NCI-H2029 (cell line): ENCODE measurements at regions not wholly inside any gene's neighbourhood (a gene's known extent, or its start where the extent isn't known, plus 50 kb on each side); places are given as distances from the start of the nearest gene placed in this dataset.

Source experiments
- DNase-seq: peaks from one replicate; lab custom pipeline; 2025; lab: John Stamatoyannopoulos, UW

DNA sequence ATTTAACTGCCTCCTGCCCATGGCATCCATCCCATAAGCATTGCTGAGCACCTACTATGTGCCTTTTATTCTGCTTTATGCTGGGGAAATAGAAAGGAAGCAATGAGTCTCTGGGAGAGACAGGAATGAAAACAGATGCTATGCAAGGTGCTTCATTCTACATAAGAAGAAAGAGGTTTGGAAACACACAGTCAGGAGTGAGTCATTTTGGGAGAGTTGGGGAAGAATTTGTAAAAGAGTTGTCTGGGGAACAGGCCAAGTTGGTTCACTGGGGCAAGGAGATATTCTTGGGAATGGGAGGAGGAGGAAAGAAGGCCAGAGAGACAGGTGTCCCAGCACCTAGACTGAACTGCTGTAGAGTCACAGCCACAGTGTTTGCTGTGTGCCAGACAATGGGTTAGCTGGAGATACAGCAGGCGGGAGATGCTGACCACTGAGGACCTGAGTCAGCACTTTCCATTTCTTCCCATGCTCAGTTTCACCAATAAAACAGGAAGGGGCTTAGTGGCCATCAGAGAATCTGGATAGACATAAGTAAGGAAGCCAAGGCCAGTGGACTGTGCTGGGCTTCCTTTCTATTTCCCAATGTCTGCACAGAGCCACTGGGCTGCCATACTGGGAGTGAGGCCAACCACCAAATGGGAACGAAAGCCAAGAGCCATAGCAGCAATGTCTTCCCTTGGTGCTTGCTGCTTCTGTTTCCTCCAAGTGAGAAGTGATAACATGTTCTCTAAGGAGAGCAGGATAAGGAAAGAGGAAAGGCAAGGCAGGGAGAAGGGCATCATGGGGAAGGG lies 187.7 kb upstream of the USP24 start:
- no peak for DNase-seq

DNA sequence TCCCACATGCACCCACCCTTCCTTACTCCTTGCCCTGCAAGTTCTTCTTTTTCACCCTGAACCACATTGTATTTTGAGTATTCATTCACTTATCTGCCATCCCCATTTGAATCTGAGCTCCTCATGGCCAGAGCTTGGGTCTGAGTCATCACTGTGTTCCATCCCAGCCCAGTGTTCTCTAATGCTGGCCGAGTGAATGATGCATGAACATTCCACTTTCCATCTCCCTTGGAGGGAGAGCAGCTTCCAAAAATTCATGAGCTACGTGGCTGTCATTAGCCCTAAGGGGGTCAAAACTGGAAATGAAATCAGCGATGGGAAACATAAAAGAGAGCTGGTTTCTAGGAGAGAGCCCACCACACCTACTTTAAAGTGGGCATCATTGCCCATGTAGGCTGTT lies 187.0 kb upstream of the USP24 start:
- no peak for DNase-seq

DNA sequence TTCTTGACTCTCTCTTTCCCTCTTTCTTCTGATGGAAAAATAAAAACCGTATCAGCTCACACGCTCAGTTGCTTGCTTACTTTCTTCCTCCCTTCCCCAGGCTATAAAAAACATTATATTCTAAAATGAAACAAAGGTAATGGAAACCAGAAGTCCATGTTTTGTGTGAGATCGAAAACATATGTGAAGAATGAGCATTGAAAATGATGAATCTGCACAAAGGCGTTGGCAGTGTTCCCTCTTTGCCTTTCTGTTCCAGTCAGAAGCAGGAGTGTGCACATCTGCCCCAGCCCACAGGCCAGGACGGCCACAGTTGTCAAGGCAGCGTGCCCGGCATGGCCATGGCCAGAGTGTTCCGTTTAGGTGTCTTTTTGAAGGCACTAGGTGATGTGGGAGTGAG lies 185.3 kb upstream of the USP24 start:
- DNase-seq = no peak

DNA sequence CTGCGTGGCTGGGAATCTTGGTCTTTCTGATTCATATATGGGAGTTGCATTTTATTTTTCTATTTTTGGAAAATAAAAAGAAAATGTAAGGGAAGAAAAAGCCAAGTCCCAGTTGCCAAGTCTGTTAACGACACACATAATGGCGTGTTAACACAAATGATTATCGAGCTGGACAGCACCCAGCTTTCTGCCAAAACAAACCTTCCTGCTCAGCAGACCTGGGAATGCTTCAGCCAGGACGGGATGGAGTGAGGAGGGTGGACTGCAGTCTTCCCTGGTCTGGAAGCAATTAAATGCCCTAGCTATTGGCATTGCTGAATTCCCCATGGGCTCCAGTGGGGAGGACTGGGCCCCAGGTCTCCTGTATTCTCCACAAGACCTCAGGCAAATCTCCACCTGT lies 184.2 kb upstream of the USP24 start:
- no peak for DNase-seq

DNA sequence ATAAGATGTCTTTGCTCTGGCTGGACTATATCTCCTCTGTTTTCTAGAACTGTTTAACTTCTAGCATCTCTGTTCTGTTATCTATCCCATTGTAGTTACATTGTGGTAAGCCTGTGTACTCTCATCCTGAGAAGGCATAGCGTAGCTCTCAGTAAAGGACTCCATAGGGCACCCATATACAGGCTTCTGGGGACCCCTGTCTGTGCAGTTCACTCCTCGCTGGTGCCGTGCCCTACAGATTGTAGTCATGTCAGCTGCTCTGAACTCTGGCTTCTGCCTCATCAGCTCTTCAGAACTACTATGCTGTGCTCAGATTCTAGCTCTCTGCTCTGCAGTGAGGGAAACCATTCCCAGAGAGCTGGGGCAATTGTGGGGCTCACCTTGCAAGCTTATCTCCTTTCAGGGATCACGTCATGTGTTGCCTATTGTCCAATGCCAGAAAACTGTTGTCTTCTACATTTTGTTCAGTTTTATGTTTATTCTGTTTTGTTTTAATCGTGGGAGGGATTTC lies 181.3 kb upstream of the USP24 start:
- no peak for DNase-seq

DNA sequence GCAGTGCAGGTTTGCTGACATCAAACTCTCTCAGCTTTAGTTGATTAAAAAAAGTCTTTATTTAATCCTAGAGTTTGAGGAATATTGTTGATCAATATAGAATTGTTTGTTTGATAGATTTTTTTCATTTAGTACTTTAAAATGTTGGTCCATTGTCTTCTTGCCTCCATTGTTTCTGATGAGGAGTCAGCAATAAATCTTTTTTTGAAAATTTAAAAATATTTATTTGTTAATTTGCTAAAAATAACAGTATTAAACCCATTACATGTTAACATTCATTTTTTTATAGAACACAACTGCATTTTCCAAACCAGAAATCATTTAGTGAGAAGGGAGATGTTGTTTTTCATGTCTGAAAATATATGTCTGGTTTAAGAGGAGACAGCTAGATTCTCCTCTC lies 173.8 kb upstream of the USP24 start:
- no peak for DNase-seq

DNA sequence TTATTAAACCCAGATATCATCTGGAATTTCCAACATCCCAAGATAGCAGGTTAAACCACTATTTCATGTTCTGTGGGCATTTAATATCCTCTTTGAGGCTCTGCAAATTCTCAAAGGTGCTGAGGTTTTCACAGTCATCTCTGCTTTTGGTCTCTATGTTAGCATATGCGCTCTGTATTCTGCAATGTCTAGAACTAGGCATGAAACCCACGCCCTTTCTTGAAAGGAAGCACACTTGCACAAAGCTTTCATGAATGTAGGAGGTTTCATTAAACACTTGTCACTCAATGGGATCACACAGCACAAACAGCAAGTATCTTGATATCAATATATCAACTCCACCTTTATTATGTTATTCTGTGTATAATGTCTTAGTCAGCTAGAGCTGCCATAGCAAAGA lies 172.0 kb upstream of the USP24 start:
- DNase-seq = no peak

DNA sequence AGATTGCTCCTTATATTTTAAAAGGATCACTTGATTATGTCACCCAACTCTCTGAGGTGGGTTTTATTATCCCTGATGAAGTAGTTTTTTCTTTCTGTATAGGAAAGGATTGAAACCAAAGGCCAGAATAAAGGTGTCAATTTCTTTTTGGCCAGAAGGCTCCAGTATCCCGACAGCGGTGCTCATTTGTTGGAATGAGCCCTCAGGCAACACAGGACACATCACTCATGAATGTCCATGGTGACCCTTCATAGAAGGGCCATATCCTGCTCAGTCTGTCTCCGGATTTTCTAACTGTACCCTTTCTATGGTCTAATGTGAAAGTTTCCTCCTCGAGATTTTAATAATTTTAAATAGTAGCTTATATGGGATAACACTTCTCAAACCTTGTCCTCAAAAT lies 171.3 kb upstream of the USP24 start:
- DNase-seq = no peak

DNA sequence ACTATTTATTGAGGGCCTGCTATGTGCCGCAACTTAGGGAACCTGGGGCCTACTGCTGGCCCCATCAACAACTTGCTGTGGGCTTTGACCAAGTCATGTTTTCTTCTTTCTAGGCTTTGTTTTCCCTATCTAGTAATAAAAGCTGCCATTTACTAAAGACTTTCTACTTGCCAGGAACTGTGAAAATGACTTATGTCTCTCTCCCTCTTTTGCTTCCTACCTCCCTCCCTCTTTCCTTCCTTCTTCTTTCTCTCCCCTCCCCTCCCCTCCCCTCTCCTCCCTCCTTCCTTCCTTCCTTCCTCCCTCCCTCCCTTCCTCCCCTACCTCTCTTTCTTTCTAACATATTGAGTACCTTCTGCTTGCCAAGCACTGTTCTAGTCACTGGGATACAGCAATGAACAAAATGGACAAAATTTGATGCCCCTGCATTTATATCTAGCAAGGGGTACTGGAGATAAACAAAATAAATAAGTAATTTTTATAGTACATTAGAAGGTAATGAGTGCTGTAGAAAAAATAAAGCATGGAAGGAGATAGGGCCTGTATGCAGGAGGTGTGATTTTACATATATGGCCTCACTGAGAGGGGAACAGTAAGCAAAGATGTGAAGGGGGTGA lies 170.3 kb upstream of the USP24 start:
- no peak for DNase-seq

DNA sequence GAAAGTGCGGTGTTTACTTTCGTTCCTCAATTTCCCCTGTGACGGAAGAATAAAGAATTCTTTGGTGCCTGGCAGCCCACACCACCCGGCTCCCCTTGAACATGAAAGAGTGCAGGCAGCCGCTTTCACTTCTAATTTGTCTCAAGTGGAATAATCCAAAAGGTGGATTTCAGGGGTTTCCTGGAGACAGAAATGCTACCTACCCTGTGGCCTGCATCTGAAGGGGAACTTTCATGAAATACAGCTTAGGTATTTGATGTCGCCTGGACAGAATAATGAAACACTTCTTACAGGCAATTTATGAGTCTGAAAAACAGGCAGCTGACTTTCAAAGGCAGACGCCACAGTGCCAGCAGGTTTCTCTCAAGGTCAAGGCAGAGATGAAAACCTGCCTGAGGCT lies 169.5 kb upstream of the USP24 start:
- DNase-seq = no peak

DNA sequence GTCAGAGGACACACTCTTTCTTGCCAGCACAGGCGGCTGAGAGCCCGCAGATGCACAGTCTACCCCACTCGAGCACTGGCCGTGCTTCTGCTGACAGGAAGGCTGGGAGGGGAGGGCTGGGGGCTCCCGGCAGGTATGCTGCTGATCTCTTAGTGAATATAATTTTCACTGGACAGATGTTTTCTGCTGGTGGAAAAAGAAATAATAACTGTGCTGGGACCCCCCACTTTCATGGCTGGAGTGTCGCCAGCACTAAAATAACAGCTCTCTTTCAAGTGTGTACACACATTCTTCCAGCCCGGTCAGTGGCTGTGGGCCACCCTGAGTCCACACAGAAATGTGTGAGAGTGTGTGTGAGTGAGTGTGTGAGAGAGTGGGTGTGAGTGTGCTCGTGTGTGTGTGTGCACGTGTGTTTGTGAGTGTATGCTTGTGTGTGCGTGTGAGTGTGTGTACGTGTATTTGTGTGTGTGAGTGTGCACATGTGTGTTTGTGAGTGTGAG lies 167.7 kb upstream of the USP24 start:
- DNase-seq = no peak

DNA sequence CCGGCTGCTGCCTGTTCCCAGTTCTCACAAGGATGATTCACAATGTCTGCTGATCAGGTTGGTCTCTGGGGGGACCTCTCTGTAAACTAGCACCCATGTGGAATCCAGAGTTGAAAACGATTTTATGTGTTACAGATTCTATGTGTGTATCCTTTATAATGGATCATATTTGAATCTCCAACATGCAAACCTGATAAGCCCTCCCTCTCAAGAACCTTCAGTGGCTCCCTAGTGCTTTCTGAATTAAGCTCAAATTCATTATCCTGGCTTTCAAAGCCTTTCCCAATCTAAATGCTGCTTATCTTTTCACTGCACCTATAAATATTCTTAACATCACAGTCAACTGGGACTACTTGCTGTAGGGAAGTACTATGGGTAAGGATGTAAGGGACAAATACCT lies 166.8 kb upstream of the USP24 start:
- no peak for DNase-seq

DNA sequence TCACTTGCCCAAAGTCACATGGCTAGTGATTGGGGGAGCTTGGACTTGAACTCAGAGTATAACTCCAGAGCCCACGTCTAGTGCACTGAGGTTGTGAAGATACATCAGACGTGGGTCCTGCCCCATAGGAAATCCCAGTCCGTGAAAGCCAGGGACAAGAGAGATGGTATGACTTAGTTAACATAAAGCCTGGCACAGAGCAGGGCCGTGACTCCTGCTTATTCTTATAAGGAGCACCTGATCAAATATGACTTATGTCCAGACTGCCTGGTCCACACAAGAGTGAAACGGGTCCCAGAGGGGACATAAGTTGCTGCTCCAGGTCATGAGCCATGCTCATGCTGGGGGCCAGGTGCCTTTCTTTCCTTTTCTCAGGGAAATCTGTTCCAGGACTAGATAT lies 166.3 kb upstream of the USP24 start:
- DNase-seq = no peak

DNA sequence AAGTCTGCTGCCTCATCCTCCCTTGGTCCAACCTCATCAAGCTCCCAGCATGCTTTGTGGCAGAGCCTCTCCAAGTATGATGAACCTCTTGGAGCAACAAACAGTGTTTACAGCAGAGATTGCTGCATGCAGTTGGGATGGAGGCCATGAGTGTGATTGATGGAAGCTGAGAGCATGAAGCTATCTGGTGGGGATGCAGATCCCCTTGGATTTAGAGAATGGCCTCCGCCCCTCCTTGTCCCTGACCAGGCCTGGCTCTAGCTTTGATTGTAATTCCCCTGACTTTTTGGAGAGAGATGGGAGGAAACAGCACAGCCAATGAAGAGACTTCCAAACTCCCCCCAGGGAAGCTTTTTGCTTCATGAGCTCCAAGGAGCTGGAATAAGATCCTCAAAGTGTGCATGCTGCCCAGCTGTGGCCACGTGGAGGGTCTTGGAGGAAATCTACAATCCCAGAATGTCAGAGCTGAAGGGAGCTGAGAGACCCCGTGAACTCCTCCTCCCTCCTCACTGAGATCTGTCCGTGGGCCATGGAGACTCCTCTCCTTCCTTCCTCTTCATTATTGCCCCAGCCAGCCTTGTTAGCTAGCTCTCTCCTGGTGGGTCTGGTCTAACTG lies 165.3 kb upstream of the USP24 start:
- no peak for DNase-seq

DNA sequence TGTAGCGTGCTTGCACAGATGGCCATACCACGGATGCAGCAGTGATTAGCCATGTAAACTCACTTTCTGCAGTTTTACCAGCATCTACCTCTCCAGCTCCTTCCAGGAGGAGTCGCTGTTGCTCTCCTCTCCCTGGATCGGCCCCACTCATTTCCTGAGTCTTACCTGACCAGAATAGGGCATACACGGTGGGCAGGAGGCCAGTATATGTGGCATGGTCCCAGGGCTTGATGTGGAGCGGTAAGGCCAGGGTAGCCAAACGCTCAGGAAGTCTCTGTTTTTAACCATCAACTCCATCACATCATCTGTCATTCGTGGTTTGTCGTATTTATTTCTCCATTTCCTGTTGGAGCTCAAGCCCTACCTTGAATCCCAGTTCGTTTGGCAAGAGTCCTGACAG lies 163.4 kb upstream of the USP24 start:
- peak; percentile 90 for DNase-seq

DNA sequence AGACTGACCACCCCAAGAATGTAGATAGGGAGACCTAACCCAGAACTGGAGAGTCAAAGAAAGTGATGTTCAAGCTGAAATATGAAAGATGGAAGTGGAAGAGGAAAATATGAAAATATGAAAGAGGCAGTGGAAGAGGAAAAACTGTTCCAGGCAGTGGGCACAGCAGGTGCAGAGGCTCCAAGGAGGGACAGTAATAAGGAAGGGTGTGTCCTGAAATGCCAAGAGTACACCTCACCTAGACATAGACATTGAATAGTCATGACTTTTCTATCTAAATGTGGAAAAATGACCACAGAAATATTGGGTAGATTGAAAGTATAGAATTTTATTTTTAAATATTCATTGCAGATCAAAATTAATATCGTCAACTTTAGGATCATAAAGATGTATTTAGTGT lies 161.7 kb upstream of the USP24 start:
- DNase-seq = no peak

DNA sequence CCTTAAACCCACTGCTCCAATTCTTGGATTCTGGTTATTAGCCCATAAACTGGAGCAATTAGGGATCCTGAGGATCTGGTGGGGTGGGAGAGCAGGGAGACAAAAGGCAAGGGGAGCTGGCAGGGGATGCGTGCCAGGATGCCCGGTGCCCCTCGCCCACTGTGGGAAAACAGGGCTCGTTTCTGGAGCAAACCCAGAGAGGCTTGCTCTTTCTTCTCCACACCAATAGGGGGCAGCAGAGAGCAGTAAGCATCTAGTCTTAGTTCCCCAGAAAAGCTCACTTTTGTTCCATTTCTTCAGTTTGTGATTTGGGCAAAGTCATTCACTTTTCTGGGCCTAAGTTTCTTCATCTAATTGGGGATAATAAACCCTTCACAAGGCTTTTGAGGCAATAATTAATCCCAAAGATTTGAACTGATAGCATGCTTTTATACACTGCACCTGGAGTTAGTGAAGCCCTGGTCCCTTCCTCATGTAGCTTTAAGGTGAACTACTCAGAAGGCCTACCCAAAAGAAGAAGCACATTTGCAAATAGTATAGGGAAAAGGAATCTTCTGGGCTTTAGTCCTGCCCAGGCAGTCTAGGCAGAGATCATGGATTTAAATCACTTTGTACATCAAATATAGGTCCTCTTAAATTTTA lies 160.6 kb upstream of the USP24 start:
- DNase-seq = peak; percentile 34

DNA sequence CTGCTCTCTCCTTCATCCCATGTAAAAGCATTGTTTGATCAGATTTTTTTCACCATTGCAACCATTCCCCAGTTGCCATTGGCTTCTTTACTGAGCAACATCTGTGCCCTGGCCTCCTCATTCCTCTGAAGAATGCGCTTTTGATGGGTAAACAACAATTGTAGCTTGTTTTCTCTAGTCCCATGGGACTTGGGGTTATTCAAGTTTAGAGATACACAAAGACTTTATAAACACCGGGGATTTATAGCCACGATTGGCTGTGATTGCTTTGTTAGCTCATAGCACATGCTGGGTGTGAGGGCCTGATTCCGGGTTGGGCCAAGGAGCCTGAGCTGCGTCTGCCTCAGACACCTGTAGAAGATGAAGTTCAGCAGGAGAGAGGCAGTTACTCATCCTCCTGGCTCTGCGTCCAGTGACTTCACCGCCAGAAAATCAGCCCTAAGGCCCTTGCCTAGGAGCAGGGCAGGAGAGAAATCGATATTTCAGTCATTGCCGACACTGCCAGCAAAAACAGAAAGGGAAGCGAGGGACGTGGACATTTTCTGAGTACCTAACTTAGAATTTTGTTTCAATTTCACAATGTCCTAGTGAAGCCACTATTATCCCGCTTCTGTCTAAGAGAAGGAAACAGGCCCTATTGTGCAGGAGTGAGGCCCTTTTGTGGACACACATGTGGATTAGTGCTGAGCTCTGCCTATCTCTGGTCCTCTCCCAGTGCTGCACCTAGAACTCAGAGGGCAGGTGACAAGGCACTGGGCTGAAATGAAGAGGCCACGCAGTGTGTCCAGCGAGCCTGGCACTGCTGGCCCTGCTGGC lies 159.8 kb upstream of the USP24 start:
- DNase-seq = no peak

DNA sequence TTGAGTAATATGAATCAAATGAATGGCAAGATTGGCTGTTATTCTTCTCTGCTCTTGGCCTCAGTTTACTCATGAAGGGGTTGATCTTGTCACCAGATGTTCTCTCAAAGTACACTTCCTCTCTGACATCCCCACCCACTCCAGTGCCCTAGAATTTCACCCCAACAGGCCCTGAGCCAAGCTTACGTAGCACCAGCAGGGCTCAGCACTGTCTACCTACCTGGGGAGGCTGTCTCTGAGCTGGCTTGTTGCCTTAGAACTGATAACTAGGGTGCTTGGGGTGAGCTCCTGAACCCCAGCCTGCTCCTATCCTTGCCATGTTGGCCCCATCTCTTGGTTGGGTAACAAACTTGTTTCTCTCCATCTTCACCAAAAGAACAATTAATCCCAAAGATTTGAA lies 159.1 kb upstream of the USP24 start:
- DNase-seq = no peak

DNA sequence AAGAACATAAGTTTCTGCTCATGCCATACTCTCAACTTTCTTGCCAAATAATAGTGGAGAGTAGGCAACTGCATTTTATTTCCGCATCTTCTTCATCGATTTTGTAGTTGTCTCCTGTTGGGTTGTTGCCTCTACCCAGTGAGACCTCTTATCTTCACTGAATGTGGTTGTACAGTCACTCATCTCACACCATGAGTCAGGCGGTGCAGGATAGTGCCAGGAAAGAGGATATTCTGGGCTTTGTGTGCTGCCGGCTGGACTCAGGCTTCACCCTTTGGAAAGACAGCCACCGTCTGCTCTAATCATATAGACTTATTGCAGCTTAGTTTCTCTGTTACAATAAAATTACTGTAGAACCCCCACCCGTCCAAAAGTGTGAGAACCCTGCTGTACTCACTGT lies 154.3 kb upstream of the USP24 start:
- no peak for DNase-seq

DNA sequence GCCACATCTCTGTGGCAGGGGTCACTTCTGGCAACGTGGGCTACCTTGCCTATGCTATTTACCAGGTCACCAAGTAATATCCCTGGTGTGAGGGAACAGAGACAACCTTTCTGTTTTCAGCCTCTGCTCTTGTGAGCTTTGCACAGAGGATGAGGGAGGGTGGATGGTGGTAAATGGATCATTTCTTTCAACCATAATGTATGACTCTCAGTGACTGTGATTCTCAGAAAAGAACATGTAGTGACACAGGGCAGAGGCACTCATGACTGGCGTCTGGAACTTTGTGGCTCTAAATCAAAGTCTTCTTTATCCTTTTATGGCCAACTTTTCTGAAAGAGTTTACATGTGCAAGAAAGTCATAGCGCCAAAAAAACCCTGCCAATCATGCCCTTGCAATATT lies 153.5 kb upstream of the USP24 start:
- no peak for DNase-seq

DNA sequence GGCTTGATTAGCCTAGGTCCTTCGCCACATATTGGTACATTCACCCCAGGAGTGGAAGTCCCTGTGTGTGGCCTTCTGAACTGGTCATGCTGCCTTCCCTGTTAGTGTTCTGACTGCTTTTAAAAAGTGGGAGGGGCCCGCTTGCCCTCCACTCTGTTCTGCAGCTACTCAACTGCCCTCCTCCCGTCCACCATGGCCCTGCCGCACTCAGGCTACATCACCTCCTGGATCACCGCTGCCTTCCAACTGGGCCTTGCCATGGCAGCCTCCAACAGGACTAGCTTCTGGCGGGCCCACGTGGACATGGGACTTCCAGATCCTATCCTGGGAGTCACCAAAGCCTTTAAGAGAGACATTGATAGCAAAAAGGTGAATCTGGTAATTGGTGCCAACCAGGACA lies 152.1 kb upstream of the USP24 start:
- DNase-seq = no peak
